ENCODE measurements at regions not wholly inside any gene's neighbourhood (a gene's known extent, or its start where the extent isn't known, plus 50 kb on each side); places are given as distances from the start of the nearest gene placed in this dataset.

DNA sequence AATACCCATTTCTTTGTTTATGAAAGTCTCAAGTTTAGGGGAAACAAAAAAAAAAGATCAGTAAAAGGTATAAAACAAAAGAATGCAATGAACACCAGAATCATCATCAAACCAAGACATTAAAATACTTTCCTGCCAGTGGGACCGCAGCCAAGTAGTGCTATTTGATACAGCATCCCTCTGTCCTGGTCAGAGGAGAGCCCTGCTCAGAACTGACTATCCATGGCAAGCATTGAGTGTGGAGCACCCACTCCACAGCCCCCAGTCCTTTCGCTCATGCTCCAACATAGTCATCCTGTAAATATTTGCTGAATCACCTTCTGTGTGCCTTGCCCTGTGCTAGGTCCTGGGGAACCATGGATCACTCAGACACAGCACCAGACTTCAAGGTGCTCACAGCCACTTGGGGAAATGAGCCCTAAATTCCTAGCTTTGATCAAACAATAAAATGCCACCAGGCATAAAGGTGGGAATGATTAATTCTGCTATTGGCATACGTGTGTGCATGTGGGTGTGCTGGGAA lies 213.6 kb upstream of the TBX20 start:
- TF ChIP-seq, protein P1, sequence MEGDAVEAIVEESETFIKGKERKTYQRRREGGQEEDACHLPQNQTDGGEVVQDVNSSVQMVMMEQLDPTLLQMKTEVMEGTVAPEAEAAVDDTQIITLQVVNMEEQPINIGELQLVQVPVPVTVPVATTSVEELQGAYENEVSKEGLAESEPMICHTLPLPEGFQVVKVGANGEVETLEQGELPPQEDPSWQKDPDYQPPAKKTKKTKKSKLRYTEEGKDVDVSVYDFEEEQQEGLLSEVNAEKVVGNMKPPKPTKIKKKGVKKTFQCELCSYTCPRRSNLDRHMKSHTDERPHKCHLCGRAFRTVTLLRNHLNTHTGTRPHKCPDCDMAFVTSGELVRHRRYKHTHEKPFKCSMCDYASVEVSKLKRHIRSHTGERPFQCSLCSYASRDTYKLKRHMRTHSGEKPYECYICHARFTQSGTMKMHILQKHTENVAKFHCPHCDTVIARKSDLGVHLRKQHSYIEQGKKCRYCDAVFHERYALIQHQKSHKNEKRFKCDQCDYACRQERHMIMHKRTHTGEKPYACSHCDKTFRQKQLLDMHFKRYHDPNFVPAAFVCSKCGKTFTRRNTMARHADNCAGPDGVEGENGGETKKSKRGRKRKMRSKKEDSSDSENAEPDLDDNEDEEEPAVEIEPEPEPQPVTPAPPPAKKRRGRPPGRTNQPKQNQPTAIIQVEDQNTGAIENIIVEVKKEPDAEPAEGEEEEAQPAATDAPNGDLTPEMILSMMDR (IDR thresholded peaks at IDR 0.05; ENCODE audit: poor library complexity, severe bottlenecking), result no peak
- TF ChIP-seq EZH2 (IDR thresholded peaks at IDR 0.05; ENCODE audit: borderline replicate concordance, insufficient read depth, low read length, poor library complexity, severe bottlenecking) (no peak), POLR2AphosphoS5 (IDR thresholded peaks at IDR 0.05) (no peak), TAF1 (IDR thresholded peaks at IDR 0.05; ENCODE audit: low read depth) (no peak), MXI1 (conservative IDR thresholded peaks at IDR 0.05; ENCODE audit: poor library complexity, severe bottlenecking) (no peak)
